ENCODE measurements at regions not wholly inside any gene's neighbourhood (a gene's known extent, or its start where the extent isn't known, plus 50 kb on each side); places are given as distances from the start of the nearest gene placed in this dataset.

DNA sequence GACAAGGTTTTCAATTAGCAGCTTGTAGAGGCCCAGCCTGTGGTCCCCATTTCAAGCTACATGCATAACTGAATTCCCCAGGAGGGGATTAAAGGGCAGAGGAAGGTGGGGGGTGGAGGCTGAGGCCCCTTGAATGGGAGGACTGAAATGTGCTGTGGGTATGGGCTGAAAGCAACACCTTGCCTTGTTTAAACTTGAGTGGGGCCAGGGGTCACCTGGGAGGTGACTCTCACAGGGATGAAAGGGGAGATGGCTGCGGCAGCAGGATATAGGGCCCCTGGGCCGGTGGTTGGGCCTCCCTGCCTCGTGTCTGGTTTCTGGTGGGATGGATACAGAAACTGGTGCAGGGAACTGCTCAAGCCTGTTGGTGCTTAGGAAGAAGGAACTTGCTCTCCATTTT lies 225.9 kb upstream of the SPRED2 start:
- no peak for DNase-seq (ENCODE audit: low read depth)
- H3K4me3 ChIP-seq (ENCODE audit: low read depth, low read length) = no peak overlapping the region
- TF ChIP-seq CTCF (conservative IDR thresholded peaks at IDR 0.05; ENCODE audit: low read depth, low read length) = no peak

GRCh38 chr2:65656160-65656718 lies 223.8 kb upstream of the SPRED2 start:
- no peak overlapping the region for H3K4me3 ChIP-seq (ENCODE audit: low read depth, low read length)
- no peak for TF ChIP-seq CTCF (conservative IDR thresholded peaks at IDR 0.05; ENCODE audit: low read depth, low read length)
- DNase-seq (ENCODE audit: low read depth) = no peak

- no peak for TF ChIP-seq CTCF (conservative IDR thresholded peaks at IDR 0.05; ENCODE audit: low read depth, low read length)
- DNase-seq (ENCODE audit: low read depth) = no peak
- H3K4me3 ChIP-seq (ENCODE audit: low read depth, low read length) = no peak overlapping the region
Measured at GRCh38 chr2:65655000-65655399, 222.6 kb upstream of the SPRED2 start.

DNA sequence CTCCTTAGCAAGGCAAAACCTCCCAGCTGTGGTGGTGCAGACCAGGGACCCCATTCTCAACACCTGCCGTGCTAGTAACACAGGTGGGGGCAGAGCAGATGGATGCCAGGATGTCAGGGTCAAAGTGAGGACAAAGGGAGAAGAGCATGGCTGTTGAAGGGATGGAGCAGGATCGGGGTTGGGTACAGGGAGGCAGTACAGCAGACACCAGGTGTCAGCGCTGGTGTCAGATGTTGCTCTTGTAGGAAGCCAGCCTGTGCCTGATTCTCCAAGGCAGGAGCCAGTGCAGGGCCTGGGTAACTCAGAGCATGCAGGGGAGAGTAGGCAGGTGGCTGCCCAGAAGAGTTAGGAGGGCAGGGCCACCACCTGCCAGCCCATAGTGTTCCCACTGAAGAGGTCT lies 222.1 kb upstream of the SPRED2 start:
- no peak for TF ChIP-seq CTCF (conservative IDR thresholded peaks at IDR 0.05; ENCODE audit: low read depth, low read length)
- no peak overlapping the region for H3K4me3 ChIP-seq (ENCODE audit: low read depth, low read length)
- DNase-seq (ENCODE audit: low read depth) = no peak

DNA sequence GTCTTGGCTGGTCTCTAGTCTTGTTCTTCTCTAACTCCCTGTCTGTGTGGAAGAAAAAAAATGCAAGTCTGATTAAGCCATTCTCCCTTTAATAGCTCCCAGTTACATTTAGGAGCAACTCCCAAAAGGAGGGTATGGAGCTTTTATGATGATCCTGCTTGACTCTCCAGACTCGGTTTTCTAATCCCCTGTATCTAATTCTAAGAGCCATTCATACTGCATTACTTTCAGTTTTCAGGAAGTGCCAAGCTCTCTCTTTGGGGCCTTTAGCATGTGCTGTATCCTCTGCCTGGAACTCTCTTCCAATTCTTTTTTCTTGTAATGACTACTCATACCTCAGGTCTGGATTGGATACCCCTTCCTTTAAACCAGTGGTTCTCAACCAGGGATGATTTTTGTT lies 219.7 kb upstream of the SPRED2 start:
- no peak overlapping the region for H3K4me3 ChIP-seq (ENCODE audit: low read depth, low read length)
- no peak for DNase-seq (ENCODE audit: low read depth)
- TF ChIP-seq CTCF (conservative IDR thresholded peaks at IDR 0.05; ENCODE audit: low read depth, low read length) = no peak

DNA sequence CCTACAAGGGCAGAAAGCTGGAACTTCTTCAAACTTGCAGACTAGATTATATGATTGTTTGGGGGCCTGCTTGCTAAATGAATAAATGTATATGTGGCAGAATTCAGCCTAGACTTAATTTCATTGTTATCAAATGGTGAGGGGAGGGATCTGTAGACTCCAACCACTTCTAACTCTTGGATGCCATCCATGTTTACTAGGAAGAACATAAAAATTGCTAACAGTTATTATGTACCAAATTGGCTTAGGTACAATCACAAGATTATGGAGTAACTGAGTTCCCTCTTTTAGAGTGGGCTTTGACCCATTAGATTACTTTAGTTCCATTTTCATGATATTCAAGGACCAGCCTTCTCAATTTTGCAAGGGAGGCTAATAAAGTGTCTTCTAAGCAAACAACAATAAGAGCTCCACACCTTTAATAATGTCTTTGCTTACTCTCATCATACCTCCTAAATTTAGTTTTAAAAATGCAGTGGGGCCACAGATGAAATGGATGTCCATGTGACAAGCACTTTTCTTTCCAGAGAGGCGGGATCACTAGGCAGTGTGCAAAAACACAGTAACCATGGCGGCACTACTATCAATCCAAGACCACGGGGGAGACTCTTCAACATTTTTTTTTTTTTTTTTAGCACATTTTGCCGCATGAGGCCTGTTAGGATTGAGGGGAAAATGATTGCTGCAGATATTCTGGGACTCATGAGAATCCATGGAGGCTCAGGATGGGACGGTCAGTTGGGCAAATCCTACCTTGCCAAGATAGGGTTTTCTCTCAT lies 217.6 kb upstream of the SPRED2 start:
- DNase-seq (ENCODE audit: low read depth) = no peak
- no peak for TF ChIP-seq CTCF (conservative IDR thresholded peaks at IDR 0.05; ENCODE audit: low read depth, low read length)

More for the DNA sequence above, 217.6 kb upstream of the SPRED2 start:
- H3K4me3 ChIP-seq (ENCODE audit: low read depth, low read length) = no peak overlapping the region

Data from choroid plexus epithelial cell (primary cell).